Testis (tissue), 2 donors: ENCODE measurements at regions not wholly inside any gene's neighbourhood (a gene's known extent, or its start where the extent isn't known, plus 50 kb on each side); places are given as distances from the start of the nearest gene placed in this dataset.

Experiments used
- DNase-seq: peaks from one replicate; pipeline ENCODE4 v3.0.0-alpha.2; 2019
- H3K27ac ChIP-seq, 2 donors: fragments of 200-600 bp; sonication (generic); one replicate each; pipeline ENCODE4 v1.5.1; 2019
- H3K27me3 ChIP-seq: fragments of 200-600 bp; sonication (generic); one replicate; pipeline ENCODE4 v1.5.1; 2019
- H3K36me3 ChIP-seq: fragments of 200-600 bp; sonication (generic); one replicate; pipeline ENCODE4 v1.5.1; 2017; ENCODE audit warnings: low read depth; ENCODE audit errors: missing control alignments
- H3K4me1 ChIP-seq: fragments of 200-600 bp; sonication (generic); one replicate; pipeline ENCODE4 v1.5.1; 2019
- H3K4me3 ChIP-seq, 2 donors: fragments of 200-600 bp; sonication (generic); one replicate each; pipeline ENCODE4 v1.5.1; 2017 to 2019
- H3K9me3 ChIP-seq: fragments of 200-600 bp; sonication (generic); one replicate; pipeline ENCODE4 v1.5.1; 2017
- CTCF ChIP-seq, 3 experiments: fragments of 450-650 bp in 2 of 3; fragments of 200-600 bp in 1 of 3; sonication (generic) in 1 of 3; IDR thresholded peaks; one replicate each; pipeline ENCODE4 v1.5.1; 2016 to 2019; ENCODE audit warnings: antibody characterized with exemption in 3 of 3, mild to moderate bottlenecking in 2 of 3, moderate library complexity in 1 of 3
- POLR2A ChIP-seq: fragments of 450-650 bp; IDR thresholded peaks from one replicate; pipeline ENCODE4 v1.6.1; 2017; ENCODE audit warnings: antibody characterized with exemption, mild to moderate bottlenecking, moderate library complexity
- WGBS, 2 donors: methylation state at CpG; one replicate each; pipeline ENCODE4 v1.1.5; 2018; 5-methylcytosine and 5-hydroxymethylcytosine counted together
- intact Hi-C: fragments of 100-400 bp; cut with DNase I; formaldehyde crosslinking; loops from one replicate; pipeline ENCODE4 v1.15.1; 2023; ENCODE audit warnings: low total_unique reads

GRCh38 chr16:74153773-74154172, 142.8 kb upstream of the PSMD7 start:
- H3K4me3 ChIP-seq, result no peak overlapping the region
- no peaks in the 10 kb centered on the region for H3K9me3 ChIP-seq
- no peaks in the 10 kb centered on the region for H3K4me1 ChIP-seq
- intact Hi-C loops, result no loop called here
- TF ChIP-seq CTCF (IDR thresholded peaks at IDR 0.05) (no peak), POLR2A (no peak)
- H3K27ac ChIP-seq, result no peak overlapping the region
- DNase-seq, result no peak
- H3K36me3 ChIP-seq, result no peaks in the 10 kb centered on the region
- H3K27me3 ChIP-seq, result no peaks in the 10 kb centered on the region
- 45 to 59% methylated on average over 1 of the region's 1 CpG for WGBS, 2 donors

- 83% methylated on average over 2 of the region's 2 CpGs for WGBS, 2 donors
- no peaks in the 10 kb centered on the region for H3K9me3 ChIP-seq
- no peaks in the 10 kb centered on the region for H3K27me3 ChIP-seq
- intact Hi-C loops, result no loop called here
- DNase-seq, result no peak
- H3K4me3 ChIP-seq, result no peak overlapping the region
- no peaks in the 10 kb centered on the region for H3K4me1 ChIP-seq
- H3K36me3 ChIP-seq, result no peaks in the 10 kb centered on the region
- TF ChIP-seq POLR2A (no peak), CTCF (IDR thresholded peaks at IDR 0.05) (no peak)
- no peak overlapping the region for H3K27ac ChIP-seq
Observed at GRCh38 chr16:74146643-74147042, 150.0 kb upstream of the PSMD7 start.

GRCh38 chr16:74143171-74143570, 153.4 kb upstream of the PSMD7 start:
- no peaks in the 10 kb centered on the region for H3K27me3 ChIP-seq
- intact Hi-C loops, result no loop called here
- no peaks in the 10 kb centered on the region for H3K4me1 ChIP-seq
- no peak for TF ChIP-seq CTCF (IDR thresholded peaks at IDR 0.05)
- no peak for TF ChIP-seq POLR2A
- H3K9me3 ChIP-seq, result no peaks in the 10 kb centered on the region
- no peaks in the 10 kb centered on the region for H3K36me3 ChIP-seq
- no peak overlapping the region for H3K27ac ChIP-seq
- no peak for DNase-seq
- 64 to 83% methylated on average over 3 of the region's 3 CpGs for WGBS, 2 donors
- no peak overlapping the region for H3K4me3 ChIP-seq

- intact Hi-C loops, result no loop called here
- Histone ChIP-seq H3K4me3 (no peak overlapping the region), H3K27ac (no peak overlapping the region), H3K9me3 (no peaks in the 10 kb centered on the region), H3K4me1 (no peaks in the 10 kb centered on the region), H3K27me3 (no peaks in the 10 kb centered on the region), H3K36me3 (no peaks in the 10 kb centered on the region)
- TF ChIP-seq CTCF (IDR thresholded peaks at IDR 0.05) (no peak), POLR2A (no peak)
- DNase-seq, result no peak
- 86% methylated on average over 3 of the region's 3 CpGs for WGBS, 2 donors
Observed at GRCh38 chr16:74141015-74141414, 155.6 kb upstream of the PSMD7 start.

- Histone ChIP-seq H3K27me3 (no peaks in the 10 kb centered on the region), H3K9me3 (no peaks in the 10 kb centered on the region), H3K4me1 (no peaks in the 10 kb centered on the region), H3K4me3 (no peak overlapping the region), H3K36me3 (no peaks in the 10 kb centered on the region), H3K27ac (no peak overlapping the region)
- 76 to 92% methylated on average over 3 of the region's 3 CpGs for WGBS, 2 donors
- TF ChIP-seq CTCF (IDR thresholded peaks at IDR 0.05), result no peak
- no peak for TF ChIP-seq POLR2A
- intact Hi-C loops, result no loop called here
- no peak for DNase-seq
Observed at GRCh38 chr16:74140557-74140956, 156.1 kb upstream of the PSMD7 start.
